ENCODE measurements at regions not wholly inside any gene's neighbourhood (a gene's known extent, or its start where the extent isn't known, plus 50 kb on each side); places are given as distances from the start of the nearest gene placed in this dataset.

DNA sequence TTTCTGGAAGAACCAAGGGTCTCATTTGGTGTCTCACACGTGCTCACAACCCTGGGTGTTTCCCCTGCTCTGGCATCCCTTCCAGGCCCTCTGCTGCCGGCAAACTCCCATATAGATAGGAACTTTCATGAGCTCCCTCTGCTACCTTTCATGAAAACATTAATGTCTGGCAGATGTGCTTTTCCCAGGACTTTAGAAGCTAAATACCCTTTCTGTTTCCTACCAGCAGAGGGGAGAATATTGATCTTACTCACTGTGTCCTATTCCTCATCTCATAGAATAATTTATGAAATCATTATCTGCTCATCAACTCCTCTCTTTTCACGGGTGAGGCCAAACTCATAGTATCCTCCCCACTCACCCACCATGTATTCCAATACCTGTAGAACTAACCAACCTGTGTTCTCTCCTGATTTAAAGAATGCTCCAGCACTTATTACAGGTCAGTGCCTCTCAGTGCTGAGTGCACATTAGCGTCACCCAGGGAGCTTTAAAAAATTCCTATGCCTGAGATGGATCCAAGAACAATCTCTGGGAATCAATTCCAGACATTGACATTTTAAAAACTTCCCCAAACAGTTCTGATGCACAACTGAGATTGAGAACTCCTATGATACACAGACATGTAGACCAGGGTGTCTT, 298.5 kb upstream of the JAG1 start:
- peaks cover 4% of the 10 kb centered on the region; the same call in 1 of the 3 replicates for H3K4me1 Mint-ChIP-seq
- Histone ChIP-seq H3K4me2 (no peak overlapping the region), H4K20me1 (replicated peaks; ENCODE audit: insufficient read depth) (no peaks in the 10 kb centered on the region), H3K79me2 (replicated peaks; ENCODE audit: insufficient read depth) (no peaks in the 10 kb centered on the region), H3K4me1 (ENCODE audit: insufficient read depth) (no peaks in the 10 kb centered on the region), H3K4me3 (no peak overlapping the region), H2AFZ (no peak overlapping the region), H3K9me2 (ENCODE audit: insufficient read depth) (peaks cover 8% of the 10 kb centered on the region; the same call in 1 of the 2 replicates), H3K36me3 (ENCODE audit: insufficient read depth) (no peaks in the 10 kb centered on the region), H3K27me3 (ENCODE audit: insufficient read depth) (no peaks in the 10 kb centered on the region), H3F3A (replicated peaks; ENCODE audit: low read depth) (no peaks in the 10 kb centered on the region), H3K27ac (ENCODE audit: low read depth) (no peak overlapping the region)
- H3K36me3 Mint-ChIP-seq (ENCODE audit: low read depth) = no peaks in the 10 kb centered on the region
- DNase-seq (ENCODE audit: low spot score) (no peak), ATAC-seq (no peak)
- no peak overlapping the region for H3K4me3 Mint-ChIP-seq
- H3K9me3 Mint-ChIP-seq = no peaks in the 10 kb centered on the region; the same call in 2 of the 3 replicates
- H3K27ac Mint-ChIP-seq = no peak overlapping the region
- TF ChIP-seq CREB1 (CRISPR knock-in tag; IDR thresholded peaks at IDR 0.05; ENCODE audit: low read depth) (no peak), EZH2phosphoT487 (IDR thresholded peaks at IDR 0.05; ENCODE audit: unreplicated experiment) (no peak), JUNB (IDR thresholded peaks at IDR 0.05; ENCODE audit: unreplicated experiment) (no peak)
- TF ChIP-seq, protein P1, sequence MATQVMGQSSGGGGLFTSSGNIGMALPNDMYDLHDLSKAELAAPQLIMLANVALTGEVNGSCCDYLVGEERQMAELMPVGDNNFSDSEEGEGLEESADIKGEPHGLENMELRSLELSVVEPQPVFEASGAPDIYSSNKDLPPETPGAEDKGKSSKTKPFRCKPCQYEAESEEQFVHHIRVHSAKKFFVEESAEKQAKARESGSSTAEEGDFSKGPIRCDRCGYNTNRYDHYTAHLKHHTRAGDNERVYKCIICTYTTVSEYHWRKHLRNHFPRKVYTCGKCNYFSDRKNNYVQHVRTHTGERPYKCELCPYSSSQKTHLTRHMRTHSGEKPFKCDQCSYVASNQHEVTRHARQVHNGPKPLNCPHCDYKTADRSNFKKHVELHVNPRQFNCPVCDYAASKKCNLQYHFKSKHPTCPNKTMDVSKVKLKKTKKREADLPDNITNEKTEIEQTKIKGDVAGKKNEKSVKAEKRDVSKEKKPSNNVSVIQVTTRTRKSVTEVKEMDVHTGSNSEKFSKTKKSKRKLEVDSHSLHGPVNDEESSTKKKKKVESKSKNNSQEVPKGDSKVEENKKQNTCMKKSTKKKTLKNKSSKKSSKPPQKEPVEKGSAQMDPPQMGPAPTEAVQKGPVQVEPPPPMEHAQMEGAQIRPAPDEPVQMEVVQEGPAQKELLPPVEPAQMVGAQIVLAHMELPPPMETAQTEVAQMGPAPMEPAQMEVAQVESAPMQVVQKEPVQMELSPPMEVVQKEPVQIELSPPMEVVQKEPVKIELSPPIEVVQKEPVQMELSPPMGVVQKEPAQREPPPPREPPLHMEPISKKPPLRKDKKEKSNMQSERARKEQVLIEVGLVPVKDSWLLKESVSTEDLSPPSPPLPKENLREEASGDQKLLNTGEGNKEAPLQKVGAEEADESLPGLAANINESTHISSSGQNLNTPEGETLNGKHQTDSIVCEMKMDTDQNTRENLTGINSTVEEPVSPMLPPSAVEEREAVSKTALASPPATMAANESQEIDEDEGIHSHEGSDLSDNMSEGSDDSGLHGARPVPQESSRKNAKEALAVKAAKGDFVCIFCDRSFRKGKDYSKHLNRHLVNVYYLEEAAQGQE (IDR thresholded peaks at IDR 0.05; ENCODE audit: unreplicated experiment) = no peak
- TF ChIP-seq, protein P2, sequence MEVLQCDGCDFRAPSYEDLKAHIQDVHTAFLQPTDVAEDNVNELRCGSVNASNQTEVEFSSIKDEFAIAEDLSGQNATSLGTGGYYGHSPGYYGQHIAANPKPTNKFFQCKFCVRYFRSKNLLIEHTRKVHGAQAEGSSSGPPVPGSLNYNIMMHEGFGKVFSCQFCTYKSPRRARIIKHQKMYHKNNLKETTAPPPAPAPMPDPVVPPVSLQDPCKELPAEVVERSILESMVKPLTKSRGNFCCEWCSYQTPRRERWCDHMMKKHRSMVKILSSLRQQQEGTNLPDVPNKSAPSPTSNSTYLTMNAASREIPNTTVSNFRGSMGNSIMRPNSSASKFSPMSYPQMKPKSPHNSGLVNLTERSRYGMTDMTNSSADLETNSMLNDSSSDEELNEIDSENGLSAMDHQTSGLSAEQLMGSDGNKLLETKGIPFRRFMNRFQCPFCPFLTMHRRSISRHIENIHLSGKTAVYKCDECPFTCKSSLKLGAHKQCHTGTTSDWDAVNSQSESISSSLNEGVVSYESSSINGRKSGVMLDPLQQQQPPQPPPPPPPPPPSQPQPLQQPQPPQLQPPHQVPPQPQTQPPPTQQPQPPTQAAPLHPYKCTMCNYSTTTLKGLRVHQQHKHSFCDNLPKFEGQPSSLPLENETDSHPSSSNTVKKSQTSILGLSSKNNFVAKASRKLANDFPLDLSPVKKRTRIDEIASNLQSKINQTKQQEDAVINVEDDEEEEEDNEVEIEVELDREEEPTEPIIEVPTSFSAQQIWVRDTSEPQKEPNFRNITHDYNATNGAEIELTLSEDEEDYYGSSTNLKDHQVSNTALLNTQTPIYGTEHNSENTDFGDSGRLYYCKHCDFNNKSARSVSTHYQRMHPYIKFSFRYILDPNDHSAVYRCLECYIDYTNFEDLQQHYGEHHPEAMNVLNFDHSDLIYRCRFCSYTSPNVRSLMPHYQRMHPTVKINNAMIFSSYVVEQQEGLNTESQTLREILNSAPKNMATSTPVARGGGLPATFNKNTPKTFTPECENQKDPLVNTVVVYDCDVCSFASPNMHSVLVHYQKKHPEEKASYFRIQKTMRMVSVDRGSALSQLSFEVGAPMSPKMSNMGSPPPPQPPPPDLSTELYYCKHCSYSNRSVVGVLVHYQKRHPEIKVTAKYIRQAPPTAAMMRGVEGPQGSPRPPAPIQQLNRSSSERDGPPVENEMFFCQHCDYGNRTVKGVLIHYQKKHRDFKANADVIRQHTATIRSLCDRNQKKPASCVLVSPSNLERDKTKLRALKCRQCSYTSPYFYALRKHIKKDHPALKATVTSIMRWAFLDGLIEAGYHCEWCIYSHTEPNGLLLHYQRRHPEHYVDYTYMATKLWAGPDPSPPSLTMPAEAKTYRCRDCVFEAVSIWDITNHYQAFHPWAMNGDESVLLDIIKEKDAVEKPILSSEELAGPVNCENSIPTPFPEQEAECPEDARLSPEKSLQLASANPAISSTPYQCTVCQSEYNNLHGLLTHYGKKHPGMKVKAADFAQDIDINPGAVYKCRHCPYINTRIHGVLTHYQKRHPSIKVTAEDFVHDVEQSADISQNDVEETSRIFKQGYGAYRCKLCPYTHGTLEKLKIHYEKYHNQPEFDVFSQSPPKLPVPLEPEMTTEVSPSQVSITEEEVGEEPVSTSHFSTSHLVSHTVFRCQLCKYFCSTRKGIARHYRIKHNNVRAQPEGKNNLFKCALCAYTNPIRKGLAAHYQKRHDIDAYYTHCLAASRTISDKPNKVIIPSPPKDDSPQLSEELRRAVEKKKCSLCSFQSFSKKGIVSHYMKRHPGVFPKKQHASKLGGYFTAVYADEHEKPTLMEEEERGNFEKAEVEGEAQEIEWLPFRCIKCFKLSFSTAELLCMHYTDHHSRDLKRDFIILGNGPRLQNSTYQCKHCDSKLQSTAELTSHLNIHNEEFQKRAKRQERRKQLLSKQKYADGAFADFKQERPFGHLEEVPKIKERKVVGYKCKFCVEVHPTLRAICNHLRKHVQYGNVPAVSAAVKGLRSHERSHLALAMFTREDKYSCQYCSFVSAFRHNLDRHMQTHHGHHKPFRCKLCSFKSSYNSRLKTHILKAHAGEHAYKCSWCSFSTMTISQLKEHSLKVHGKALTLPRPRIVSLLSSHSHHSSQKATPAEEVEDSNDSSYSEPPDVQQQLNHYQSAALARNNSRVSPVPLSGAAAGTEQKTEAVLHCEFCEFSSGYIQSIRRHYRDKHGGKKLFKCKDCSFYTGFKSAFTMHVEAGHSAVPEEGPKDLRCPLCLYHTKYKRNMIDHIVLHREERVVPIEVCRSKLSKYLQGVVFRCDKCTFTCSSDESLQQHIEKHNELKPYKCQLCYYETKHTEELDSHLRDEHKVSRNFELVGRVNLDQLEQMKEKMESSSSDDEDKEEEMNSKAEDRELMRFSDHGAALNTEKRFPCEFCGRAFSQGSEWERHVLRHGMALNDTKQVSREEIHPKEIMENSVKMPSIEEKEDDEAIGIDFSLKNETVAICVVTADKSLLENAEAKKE (CRISPR knock-in tag; IDR thresholded peaks at IDR 0.05) = no peak
- TF ChIP-seq, protein P3, sequence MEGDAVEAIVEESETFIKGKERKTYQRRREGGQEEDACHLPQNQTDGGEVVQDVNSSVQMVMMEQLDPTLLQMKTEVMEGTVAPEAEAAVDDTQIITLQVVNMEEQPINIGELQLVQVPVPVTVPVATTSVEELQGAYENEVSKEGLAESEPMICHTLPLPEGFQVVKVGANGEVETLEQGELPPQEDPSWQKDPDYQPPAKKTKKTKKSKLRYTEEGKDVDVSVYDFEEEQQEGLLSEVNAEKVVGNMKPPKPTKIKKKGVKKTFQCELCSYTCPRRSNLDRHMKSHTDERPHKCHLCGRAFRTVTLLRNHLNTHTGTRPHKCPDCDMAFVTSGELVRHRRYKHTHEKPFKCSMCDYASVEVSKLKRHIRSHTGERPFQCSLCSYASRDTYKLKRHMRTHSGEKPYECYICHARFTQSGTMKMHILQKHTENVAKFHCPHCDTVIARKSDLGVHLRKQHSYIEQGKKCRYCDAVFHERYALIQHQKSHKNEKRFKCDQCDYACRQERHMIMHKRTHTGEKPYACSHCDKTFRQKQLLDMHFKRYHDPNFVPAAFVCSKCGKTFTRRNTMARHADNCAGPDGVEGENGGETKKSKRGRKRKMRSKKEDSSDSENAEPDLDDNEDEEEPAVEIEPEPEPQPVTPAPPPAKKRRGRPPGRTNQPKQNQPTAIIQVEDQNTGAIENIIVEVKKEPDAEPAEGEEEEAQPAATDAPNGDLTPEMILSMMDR (conservative IDR thresholded peaks at IDR 0.05; ENCODE audit: low read depth in 2 of 2) = no peak; a peak in 2 of 4 replicates
- H3K27me3 Mint-ChIP-seq (ENCODE audit: insufficient read depth, low read depth, poor library complexity) = peaks cover 1% of the 10 kb centered on the region

Data from GM23338 (cell line).